Ecto neural progenitor cell (in vitro differentiated cells): ENCODE measurements at regions not wholly inside any gene's neighbourhood (a gene's known extent, or its start where the extent isn't known, plus 50 kb on each side); places are given as distances from the start of the nearest gene placed in this dataset.

Experiments used
- DNase-seq: peaks from one replicate; pipeline ENCODE4 v3.0.0-alpha.2; 2018; ENCODE audit warnings: low spot score

DNA sequence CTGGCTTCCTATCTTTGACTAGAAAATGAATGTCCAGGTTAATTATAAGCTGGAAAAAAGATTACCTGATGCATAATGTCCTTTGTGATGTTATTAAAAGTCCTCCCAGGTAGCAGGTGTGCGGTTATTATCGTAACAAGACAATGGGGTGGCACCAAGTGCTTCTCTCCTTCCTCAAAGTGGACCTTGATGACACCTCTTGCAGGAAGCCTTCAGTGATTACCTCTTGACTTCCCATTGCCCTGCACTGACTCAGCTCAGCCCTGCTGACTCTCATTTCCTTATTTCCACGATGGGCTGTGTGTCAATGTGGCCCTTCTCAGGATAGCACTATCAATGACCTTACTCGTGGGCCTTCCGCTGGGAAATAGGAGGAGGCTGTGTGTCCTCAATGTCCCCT, 477.4 kb upstream of the CCL2 start:
- no peak for DNase-seq

DNA sequence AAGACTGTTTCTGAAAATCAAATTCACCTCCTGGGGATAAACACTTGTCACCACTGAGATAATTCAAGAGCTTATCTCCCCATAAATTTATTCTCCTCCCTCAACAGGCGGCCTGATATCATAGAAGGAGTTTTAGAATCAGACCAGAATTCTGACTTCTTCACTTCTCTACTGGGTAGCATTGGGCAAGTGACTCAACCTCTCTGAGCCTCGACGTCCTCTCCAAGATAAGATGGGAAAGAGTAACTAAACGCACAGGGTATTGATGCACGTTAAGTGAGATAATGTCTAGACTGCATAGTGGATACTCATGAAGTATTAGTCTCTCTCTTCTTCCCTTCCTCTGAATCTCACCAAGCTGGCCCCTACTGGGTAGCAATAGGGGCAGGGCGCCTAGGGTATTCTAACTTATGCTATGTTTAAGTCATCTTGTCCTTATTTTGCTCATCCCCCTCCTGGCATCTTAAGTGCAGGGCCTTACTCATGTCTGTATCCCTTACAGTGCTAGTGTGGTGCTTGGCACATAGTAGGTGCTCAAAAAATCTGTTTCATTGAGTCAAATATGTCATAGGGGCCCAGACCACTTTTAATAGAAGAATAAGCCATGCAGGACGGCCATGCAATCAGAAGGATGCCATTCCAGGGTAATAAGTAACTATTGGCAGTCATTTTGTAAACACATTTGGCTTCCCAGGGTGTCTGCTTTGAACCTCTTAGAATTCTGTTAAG, 476.4 kb upstream of the CCL2 start:
- DNase-seq = no peak

DNA sequence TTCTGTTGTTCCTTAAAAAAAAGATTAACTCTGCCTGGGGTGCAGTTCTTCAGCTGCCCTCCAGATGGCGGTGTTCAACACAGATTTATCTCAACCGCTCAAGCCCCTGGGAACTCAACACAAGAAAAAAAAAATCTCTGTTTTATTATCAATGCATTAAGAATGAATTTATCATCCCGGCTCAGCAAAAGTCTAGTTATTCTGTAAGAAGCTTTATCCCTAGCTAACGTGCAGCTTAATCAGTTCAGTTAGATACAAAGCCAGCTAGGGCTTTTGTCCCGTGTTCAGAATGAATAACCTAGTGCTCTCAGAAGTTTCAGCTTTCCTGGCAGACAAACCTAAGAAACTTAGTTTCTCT, 475.9 kb upstream of the CCL2 start:
- DNase-seq = peak; percentile 69

DNA sequence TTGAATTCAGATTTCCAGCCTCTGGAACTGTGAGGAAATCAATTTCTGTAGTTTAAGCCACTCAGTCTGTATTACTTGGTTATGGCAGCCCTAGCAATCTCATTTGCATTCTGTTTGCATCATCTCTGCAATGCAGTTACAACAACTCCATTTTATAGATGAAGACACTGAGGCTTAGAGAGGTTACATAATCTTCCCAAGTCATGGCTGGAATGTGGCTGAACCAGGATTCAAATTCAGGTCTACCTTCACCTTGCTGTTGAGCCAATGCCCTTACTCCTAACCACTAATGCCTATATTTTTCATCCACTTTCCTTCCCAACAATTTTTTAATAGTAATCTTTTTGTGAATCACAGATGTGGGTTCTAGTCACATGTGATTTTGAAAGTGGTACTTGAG, 469.8 kb upstream of the CCL2 start:
- no peak for DNase-seq

DNA sequence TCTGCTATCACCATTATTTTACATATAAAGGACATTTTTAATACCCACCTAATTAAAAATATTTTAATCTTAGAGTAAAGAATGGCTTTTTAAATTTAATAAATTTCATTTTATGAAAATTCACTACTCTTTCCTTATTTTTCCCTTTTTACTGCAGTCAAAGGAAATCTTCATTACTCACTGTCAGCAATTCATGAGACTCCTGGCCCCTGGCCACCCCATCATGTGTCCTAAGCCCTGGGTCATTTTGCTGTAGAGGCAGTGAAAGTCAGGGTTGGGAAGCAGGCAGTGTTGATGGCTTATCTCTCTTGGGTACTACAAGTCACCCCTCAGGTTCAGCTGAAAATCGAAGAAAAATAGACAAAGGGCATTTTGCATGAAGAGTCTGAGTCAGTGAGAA, 468.6 kb upstream of the CCL2 start:
- no peak for DNase-seq

DNA sequence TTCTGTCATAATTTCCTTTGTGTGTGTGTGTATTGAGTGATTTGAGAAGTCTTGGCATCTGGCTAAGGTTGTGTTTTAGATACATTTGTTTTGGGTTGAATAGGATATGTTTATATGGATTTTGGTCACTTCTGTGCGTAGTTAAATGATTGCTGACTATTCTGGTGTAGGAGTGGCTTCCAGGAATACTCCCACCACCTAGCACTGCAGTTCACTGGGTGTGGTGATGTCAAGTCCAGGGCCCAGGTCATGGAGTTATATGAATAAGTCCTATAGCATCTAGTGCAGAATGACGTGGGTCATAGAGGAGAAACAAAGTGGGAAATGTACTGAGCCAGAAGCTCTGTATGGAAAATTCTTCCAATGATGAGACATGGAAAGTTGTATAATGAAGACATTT, 465.4 kb upstream of the CCL2 start:
- DNase-seq = no peak

DNA sequence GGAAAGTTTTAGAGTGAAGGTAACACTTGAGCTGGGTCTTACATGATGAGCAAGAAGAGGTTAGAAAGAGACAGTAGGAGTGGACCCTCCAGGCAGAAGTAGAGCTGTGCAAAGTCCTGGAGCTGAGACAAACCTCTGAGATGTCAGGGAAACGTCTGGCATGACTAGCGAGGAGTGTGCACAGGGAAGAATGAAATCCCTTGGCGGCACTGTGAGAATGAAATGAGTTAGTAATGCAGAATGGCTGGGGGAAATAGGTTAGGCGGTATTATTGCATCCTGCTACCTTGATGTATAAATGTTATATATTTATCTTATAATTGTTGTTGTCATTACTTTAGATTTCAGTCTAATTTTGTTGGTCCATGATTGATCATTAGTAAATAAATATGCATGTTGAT, 457.9 kb upstream of the CCL2 start:
- no peak for DNase-seq

DNA sequence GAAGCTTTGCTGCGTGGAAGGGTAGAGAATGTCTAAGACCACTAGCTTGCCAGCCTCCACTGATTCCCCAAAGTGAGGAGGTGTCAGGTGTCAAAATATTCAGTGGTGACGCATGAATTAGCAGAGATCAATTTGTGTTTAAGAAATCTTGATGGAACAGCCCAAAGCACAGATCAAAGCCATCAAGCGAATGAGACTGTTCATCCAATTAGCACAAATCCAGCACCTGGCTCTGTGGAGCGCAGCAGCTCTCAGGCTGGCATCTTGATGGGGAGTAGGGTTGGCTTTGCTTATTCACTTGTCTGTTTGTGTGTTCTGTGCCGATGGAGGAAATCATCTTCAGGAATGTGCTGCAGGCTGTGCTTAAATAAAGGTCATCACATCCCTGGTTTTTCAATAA, 456.8 kb upstream of the CCL2 start:
- no peak for DNase-seq

DNA sequence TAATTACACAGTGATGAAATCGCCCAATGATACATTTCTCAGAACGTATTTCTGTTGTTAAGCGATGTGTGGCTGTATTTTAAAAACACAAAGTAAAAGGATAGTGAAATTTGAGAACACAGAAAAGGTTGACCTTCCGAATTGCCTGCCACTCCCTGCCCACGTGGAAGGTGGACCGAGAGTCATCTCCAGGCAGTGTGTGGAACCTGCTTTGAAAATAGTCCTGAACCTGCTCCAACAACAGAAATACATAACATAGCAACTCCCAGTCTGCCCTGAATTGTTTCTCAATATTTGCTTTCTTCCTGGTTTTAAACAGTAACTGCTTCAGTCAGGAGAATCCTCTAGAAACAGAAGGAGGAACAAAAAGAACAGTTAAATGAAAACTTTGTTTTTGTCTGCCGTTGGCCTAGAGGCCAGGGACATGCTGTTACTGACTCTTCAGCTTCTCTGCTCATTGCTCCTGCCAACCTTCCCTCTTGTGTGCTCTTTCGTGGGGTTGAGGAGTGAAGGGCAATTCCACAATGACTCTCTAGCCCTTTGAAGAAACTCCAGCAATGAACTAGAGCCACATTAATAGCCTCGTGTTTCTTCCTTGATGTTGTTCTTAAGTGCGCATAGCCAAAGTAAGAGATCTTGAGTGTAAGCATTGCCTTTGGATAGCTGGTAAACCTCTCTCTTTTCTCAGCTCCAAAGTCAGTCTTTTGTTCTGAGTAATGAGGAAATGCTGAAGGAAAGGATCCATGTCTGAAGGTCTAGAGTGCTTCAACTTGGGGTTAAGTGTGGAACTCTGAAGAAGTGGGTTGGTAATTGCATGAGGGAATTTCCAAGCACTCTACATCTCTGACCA, 452.5 kb upstream of the CCL2 start:
- DNase-seq = no peak

DNA sequence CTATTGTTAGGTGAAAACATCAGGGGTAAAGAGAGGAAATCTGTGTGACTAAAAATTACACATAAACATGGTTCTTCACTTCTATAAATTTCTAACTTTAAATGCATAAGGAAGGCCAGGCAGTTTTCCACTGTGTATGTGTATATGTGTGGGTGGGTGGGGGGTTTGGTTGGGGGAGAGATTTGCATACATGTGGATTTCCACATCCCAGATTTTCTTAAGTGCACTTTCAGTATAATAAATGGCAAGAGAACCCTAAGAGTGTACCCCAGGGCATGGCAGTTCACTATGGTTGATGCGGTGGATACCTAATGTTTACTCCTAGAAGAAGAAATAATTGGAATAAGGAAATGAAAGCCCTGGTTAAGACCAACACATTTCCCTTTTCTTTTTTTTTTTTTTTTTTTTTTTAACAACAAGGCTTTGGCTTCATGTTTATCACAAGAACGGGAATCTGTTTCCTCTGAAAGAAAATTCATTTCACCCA, 451.8 kb upstream of the CCL2 start:
- no peak for DNase-seq

DNA sequence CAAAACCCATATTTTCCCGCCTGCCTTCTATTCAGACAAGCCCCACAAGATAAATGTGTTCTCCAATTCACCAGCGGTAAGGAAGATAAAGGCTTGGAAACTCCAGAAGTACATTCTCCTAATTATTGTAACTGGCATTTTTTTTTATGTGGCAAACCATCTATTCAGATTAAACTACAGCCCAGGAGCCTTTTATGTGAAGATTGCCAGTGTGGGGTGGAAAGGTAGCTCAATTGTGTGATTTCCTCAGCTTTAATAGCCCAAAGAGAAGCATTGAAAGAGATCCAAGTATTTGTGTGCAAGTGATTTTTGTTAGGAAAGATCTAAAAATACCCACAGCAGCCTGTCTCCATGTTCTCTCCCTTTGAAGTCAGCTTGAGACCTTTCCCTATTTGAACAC, 451.4 kb upstream of the CCL2 start:
- no peak for DNase-seq

DNA sequence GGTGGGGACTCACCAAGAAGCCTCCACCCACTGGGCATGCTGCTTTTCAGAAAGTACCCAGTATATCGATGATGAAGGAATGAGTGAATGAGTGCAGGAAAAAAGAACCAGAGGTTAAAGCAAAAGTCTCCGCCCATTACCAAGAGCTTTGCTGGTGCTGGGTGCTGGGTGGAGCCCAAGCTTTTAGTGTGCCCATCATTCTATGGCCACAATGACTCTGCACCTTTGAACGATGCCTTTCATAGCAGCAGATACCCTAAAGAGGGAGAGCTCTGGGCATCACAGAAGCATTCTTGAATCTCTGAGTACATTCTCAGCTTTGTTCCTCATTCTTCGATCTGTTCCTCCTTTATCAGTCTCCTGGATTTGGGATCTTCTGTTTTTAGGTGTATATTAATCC, 450.7 kb upstream of the CCL2 start:
- DNase-seq = no peak

DNA sequence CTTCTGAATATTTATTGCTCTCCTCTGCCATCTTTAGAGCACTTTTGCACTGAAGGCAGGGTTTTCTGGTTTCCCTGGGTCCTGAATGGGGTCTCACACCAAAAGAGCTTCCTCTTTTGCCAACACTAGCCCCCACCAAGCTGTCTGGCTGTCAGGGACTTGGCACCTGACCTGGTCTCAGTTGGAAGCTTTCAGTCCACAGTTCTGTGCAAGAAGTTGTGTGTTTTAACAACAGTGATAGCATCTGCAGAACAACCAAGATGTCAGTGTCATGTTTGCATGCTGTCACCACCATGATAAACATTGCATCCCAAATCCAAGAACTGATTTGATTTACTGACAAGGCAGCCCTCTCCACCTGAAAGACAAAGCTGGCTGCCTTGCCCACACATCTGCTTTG, 448.5 kb upstream of the CCL2 start:
- no peak for DNase-seq

DNA sequence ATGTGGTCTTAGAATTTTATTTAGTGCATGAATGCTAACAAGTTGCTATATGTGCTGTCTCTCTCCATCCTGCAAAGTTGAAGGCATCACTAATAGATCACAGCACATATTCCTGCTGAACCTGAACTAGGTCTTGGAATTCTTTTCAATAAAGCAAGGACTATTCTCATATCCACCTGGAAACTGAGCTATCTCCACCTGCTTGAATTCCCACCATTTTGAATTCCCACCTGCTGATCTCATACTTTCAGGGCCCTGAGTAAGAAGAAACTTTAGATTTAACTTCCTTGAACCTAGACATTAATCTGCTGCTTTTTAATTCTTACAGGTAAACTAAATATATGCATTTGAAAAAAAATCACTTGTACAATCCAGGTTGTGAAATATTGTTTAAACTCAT, 445.3 kb upstream of the CCL2 start:
- no peak for DNase-seq

DNA sequence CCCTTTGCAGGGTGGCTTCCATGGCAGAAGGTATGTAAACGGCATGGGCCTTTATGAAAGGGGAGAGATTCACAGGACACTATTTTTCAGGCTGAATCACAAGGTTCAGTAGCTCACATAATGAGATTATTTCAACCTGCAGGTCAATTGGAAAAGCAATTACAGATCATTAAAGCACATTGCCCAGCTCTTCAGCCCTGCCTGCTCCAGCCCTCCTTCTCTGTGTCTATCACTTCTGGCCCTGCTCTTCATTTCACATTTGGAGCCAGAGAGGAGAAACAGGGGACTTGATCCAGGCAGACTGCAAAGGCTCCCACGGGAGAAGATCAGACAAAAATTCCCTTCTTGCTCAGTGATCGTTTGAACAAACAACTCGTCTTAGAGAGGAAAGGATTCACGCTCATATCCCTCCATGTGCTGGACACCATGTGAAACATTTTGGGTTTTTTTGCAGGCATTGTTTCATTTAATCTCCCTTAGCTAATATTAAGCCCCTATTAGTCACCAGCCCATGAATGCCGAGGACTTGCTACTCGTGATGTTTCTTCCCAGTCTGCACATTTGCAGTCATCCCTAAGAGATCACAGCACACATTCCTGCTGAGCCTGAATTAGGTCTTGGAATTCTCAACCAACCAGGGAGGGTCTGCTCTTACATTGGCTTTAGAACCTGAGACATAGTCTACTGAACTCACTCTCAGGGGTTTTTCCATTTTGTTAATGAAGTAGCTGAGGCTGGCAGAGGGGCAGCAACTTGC, 443.9 kb upstream of the CCL2 start:
- no peak for DNase-seq

DNA sequence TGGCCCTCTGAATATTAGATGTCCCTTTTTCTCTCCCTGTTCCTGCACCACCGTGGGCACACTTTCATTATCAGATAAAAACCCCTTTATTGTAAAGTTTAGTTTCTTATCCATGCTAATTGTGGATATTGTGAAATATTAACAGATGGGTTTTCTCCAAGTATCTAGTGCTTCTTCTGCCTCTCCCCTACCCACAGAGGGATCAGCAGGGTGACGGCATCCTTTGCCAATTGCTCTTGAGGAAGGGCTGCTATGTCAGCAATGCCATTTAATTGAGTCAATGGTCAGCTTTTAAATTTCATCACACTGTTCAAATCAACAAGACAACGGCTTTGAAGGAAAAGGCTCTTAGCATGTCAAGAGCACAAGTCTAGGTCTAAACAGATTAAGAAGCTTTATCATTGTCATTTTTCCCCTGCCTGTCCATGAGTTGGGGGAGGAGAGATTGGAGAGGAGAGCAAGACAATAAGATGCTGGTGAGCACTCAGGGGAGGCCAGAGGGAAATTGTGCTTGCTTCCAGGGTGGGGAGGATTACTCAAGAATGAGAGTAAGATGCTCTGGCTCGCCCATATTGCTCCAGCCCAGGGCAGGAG, 443.0 kb upstream of the CCL2 start:
- no peak for DNase-seq

DNA sequence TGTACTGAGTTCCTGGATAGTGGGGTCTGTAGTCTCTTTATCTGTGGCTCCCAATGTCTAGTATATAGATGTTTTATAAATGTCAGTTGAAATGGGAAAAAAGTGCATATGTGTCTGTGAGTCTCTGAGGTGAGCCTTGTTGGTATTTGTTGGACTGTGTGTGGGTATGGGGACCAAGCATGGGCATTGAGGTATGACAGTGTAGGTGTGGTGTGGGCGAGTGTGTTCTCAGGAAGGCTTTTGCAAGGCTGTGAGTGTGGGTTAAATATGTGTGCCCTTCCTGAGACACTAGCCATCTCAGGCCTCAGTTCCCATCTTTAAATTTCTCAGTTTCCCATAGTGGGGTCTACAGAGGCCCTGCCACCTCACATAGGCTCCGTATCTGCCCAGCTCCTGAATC, 440.2 kb upstream of the CCL2 start:
- DNase-seq = no peak

DNA sequence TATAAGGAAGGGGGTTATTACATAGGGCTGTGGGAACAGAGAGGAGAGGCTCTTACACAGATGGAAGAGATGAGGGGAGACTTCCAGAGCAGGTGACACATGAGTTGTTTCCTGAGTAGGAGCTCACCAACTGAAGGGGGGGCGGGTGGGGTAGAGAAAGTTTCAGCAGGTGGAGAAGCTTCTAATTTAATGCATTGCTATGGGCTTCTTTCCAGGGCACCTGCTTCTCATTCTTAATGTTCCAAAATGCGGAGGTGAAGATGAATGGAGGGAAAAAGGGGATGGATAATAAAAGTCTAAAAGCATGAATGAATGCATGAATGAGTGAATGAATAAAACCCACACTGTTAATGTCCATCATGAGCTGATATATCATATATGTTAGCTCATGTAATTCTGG, 439.0 kb upstream of the CCL2 start:
- DNase-seq = no peak

DNA sequence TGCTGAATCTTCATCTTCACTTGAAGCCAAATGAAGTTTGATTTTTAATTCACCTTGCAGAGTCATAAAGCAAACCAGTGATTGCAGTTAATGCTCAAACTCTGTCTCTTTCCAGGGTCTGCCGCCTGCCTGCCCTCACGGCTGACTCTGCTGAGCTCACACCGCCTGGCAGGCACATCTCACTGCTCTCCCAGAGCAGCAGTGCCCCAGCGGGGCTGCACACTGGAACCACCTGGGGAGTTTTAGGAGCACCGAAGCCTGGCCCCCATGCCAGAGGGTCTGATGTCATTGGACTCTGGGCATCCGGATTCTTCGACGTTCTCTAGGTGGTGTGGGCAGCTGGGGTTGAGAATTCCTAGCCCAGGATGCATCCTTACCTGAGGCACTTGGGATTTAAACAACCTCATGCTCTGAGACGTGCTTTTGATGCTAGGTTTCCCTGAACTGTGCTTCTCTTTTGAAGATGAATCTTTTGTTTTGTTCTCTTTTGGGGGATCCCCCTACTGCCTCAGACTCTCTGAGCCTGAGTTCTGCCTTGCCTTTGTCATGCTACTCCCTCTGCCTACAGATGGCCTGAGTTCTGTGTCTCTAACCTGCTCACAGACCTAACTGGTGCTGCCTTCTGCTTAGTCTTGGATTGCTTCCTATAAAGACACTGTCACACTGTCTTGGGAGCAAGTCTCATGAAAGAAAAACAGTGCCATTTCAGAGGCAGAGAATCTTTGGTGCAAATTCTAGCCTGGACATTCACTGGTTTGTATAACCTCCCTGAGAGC, 438.1 kb upstream of the CCL2 start:
- no peak for DNase-seq

DNA sequence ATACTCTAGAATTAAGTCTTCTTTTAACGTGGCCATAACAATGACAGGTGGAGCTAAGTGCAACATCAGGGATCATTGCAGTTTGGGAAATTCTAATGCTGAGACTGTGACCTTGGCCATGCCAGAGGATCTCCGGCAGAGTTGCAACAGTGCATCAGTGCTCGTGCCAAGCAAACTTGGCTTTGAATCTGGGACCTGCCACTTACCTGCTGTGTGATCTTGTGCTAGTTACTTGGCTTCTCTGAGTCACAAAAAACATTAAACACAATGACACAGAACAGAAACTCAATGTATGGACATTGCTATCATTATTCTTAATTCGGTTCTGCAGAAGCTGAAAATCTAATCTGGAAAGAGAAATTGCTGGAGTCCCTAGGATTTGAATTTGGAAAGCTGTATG, 435.5 kb upstream of the CCL2 start:
- no peak for DNase-seq

DNA sequence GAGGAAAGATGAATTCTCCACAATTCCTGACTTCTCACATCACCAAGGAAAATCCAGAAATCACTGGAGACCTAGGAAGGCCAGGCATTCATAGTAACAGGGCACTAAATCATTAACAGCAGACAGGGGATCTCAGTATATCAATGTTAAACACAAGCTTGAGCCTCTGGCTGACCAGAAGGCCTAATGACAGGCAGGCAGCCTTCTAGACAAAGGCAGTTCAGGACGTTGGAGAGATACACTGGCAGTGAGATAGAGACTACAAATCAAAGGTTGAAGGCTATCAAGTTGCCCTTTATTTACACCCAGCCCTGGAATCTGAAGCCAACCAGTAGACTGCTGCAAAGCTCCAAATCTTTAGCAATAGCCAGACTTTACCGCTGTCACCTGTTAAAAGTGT, 422.8 kb upstream of the CCL2 start:
- DNase-seq = no peak

DNA sequence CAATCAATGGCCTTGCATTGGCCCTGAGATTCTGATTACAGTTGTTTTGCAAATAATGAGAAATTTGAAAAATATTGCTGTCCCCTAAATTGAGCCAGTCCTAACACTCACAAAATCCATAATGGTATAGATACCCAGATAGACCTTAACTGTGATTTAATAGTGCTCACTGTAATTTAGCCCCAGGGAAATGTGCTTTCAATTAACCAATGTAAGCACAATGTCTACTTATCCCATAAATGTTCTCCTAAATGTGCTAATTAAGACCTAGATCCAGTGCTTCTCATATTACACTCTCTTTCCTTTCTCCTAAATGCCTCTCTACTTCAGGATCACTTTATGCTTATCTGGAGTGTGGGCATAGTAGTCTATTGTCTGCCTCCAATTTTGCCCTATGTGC, 417.8 kb upstream of the CCL2 start:
- DNase-seq = no peak
